Heart right ventricle (tissue), 16 donors: ENCODE measurements at regions not wholly inside any gene's neighbourhood (a gene's known extent, or its start where the extent isn't known, plus 50 kb on each side); places are given as distances from the start of the nearest gene placed in this dataset.

Source experiments
- ATAC-seq, 8 donors: fragments of 200-7000 bp; cut with Tn5 transposase; one replicate each; pipeline ENCODE4 v1.9.1; 2020; ENCODE audit warnings: mild to moderate bottlenecking in 8 of 8, moderate library complexity in 8 of 8, moderate number of reproducible peaks in 1 of 8
- DNase-seq, 2 donors: peaks; one replicate each; pipeline ENCODE4 v3.0.0-alpha.2; 2020
- H3K27ac ChIP-seq, 10 donors: fragments of 200-600 bp; sonication (generic) in 2 of 10; one replicate each; pipeline versions ENCODE4 v1.5.0 to v1.8.0; 2020 to 2022; ENCODE audit warnings: mild to moderate bottlenecking in 3 of 10
- H3K27me3 ChIP-seq, 7 donors: fragments of 200-600 bp; one replicate each; pipeline ENCODE4 v1.8.0; 2021 to 2022; ENCODE audit warnings: mild to moderate bottlenecking in 2 of 7
- H3K36me3 ChIP-seq, 9 donors: fragments of 200-600 bp; sonication (generic) in 1 of 9; one replicate each; pipeline versions ENCODE4 v1.5.0 to v1.8.0; 2020 to 2022; ENCODE audit warnings: mild to moderate bottlenecking in 2 of 9
- H3K4me1 ChIP-seq, 9 donors: fragments of 200-600 bp; sonication (generic) in 1 of 9; one replicate each; pipeline versions ENCODE4 v1.5.0 to v1.8.0; 2020 to 2022; ENCODE audit warnings: mild to moderate bottlenecking in 4 of 9
- H3K4me3 ChIP-seq, 10 donors: fragments of 200-600 bp; sonication (generic) in 2 of 10; one replicate each; pipeline versions ENCODE4 v1.5.0 to v1.8.0; 2020 to 2022; ENCODE audit warnings: mild to moderate bottlenecking in 7 of 10, moderate library complexity in 2 of 10
- H3K9me3 ChIP-seq, 11 donors: fragments of 200-600 bp in 10 of 11; sonication (generic) in 2 of 11; one replicate each; pipeline versions ENCODE4 v1.5.0 to v1.8.0; 2013 to 2022; ENCODE audit warnings: mild to moderate bottlenecking in 2 of 11, control low read depth in 1 of 11, moderate library complexity in 1 of 11
- CTCF ChIP-seq, 9 donors: fragments of 200-600 bp; sonication (generic) in 2 of 9; IDR thresholded peaks; one replicate each; pipeline versions ENCODE4 v1.5.0 to v1.8.0; 2021 to 2022; ENCODE audit warnings: antibody characterized with exemption in 9 of 9, mild to moderate bottlenecking in 5 of 9, moderate library complexity in 1 of 9
- WGBS, 2 donors: extraction: QIAGEN DNeasy Blood & Tissue Kit; methylation state at CpG; one replicate each; pipeline ENCODE4 v1.1.7; 2013; ENCODE audit warnings: inconsistent platforms in 1 of 2; 5-methylcytosine and 5-hydroxymethylcytosine counted together
- intact Hi-C, 10 donors: fragments of 100-400 bp; cut with DNase I; formaldehyde crosslinking; loops; one replicate each; pipeline versions ENCODE4 v1.11.1 to v1.14.2; 2022
- donor health status: Arrhythmogenic right ventricular cardiomyopathy.
- donor health status: ischemic (EF 13 %, LVEDD 7.1; RV severe dilation, severe dysfunction).
- donor health status: healthy with polysubstance abuse.
- donor health status: DM: no; HTN: yes; CAD: no.
- donor health status: DM: no; HTN: no; CAD: no.
- donor health status: ischemic (EF 25% LVEDD 6.9; RV normal size, moderate dysfunction).
- donor health status: ischemic (EF 25% LVEDD 5.7; RV mildly dilated, moderate dysfunction).
- donor health status: healthy.
- donor health status: DM: yes; HTN: yes; CAD: no.
- donor health status: Ischemic cardiomyopathy.
- donor health status: ischemic (EF 35%, LVEDD 5.7; RV mildly dilated, moderate dysfunction).
- donor health status: nonischemic (EF 11% LVEDD 7.7; RV severe dilation, severe dysfunction).
- donor health status: DM: yes; HTN: yes; CAD: no.
- donor health status: PGD.
- donor health status: ischemic (EF 29% LVEDD 5.4; RV normal size, mild dysfunction).
- donor health status: nonischemic (EF 23%, LVEDD 6.1; RV moderate dilation, normal function).

GRCh38 chr13:99760456-99760855 is 211.1 kb downstream of the ZIC5 start:
- TF ChIP-seq CTCF (IDR thresholded peaks at IDR 0.05): no peak
- Histone ChIP-seq H3K4me1 (no peaks in the 10 kb centered on the region), H3K27ac (no peak overlapping the region), H3K4me3 (no peak overlapping the region), H3K36me3 (peaks cover 0 to 2% (median 0%) of the 10 kb centered on the region in 9 donors), H3K27me3 (no peaks in the 10 kb centered on the region), H3K9me3 (peaks cover 0 to 60% (median 27%) of the 10 kb centered on the region in 11 donors)
- no peak for DNase-seq
- intact Hi-C loops: loop anchor here in 1 of 10 donors (5.0 kb wide), 1 partner anchor 958 kb away; no protein-coding TSS in a partner anchor
- no peak for ATAC-seq

GRCh38 chr13:99759163-99759552 is 212.4 kb downstream of the ZIC5 start:
- no peak for TF ChIP-seq CTCF (IDR thresholded peaks at IDR 0.05)
- Histone ChIP-seq H3K27ac (no peak overlapping the region), H3K4me1 (no peaks in the 10 kb centered on the region), H3K4me3 (no peak overlapping the region), H3K27me3 (no peaks in the 10 kb centered on the region), H3K9me3 (peaks cover 0 to 47% (median 16%) of the 10 kb centered on the region in 11 donors), H3K36me3 (no peaks in the 10 kb centered on the region)
- DNase-seq (no peak), ATAC-seq (no peak)
- WGBS, 2 donors: 100% methylated on average over 2 of the region's 2 CpGs
- intact Hi-C loops: no loop called here

- Histone ChIP-seq H3K9me3 (peaks cover 0 to 42% (median 12%) of the 10 kb centered on the region in 11 donors), H3K27ac (no peak overlapping the region), H3K4me3 (no peak overlapping the region), H3K36me3 (no peaks in the 10 kb centered on the region), H3K27me3 (no peaks in the 10 kb centered on the region), H3K4me1 (no peaks in the 10 kb centered on the region)
- TF ChIP-seq CTCF (IDR thresholded peaks at IDR 0.05): no peak
- ATAC-seq (no peak), DNase-seq (no peak)
- intact Hi-C loops: no loop called here
- 72 to 73% methylated on average over 6 of the region's 6 CpGs for WGBS, 2 donors
These were observed 213.0 kb downstream of the ZIC5 start for GRCh38 chr13:99758460-99759162.

- Histone ChIP-seq H3K27me3 (no peaks in the 10 kb centered on the region), H3K9me3 (peaks cover 0 to 35% (median 11%) of the 10 kb centered on the region in 11 donors), H3K27ac (no peak overlapping the region), H3K36me3 (no peaks in the 10 kb centered on the region), H3K4me3 (no peak overlapping the region), H3K4me1 (no peaks in the 10 kb centered on the region)
- intact Hi-C loops: no loop called here
- 83 to 85% methylated on average over 8 of the region's 8 CpGs for WGBS, 2 donors
- ATAC-seq (no peak), DNase-seq (no peak)
- no peak for TF ChIP-seq CTCF (IDR thresholded peaks at IDR 0.05)
These were observed 213.7 kb downstream of the ZIC5 start for GRCh38 chr13:99757756-99758459.
